Trophoblast cell (in vitro differentiated cells and primary cell): ENCODE measurements at regions not wholly inside any gene's neighbourhood (a gene's known extent, or its start where the extent isn't known, plus 50 kb on each side); places are given as distances from the start of the nearest gene placed in this dataset.

Source experiments
- DNase-seq, 2 donors: peaks; one replicate each; pipeline ENCODE4 v3.0.0-alpha.2; 2016
- H2AFZ ChIP-seq: 2 replicates; pipeline ENCODE4 v1.6.1; 2013; ENCODE audit warnings: low read length, moderate library complexity, mild to moderate bottlenecking; ENCODE audit not compliant: insufficient read depth, poor library complexity
- H2AK5ac ChIP-seq: 2 replicates; pipeline ENCODE4 v1.6.1; 2013; ENCODE audit warnings: mild to moderate bottlenecking, low read length
- H2BK120ac ChIP-seq: 2 replicates; pipeline ENCODE4 v1.6.1; 2013; ENCODE audit warnings: low read length, mild to moderate bottlenecking, moderate library complexity; ENCODE audit not compliant: insufficient read depth, poor library complexity
- H2BK12ac ChIP-seq: 2 replicates; pipeline ENCODE4 v1.6.1; 2013; ENCODE audit warnings: mild to moderate bottlenecking, low read length, moderate library complexity
- H2BK5ac ChIP-seq: 2 replicates; pipeline ENCODE4 v1.6.1; 2013; ENCODE audit warnings: low read length, low read depth, moderate library complexity, mild to moderate bottlenecking; ENCODE audit not compliant: poor library complexity
- H3K14ac ChIP-seq: 2 replicates; pipeline ENCODE4 v1.6.1; 2013; ENCODE audit warnings: mild to moderate bottlenecking, low read length
- H3K18ac ChIP-seq: 2 replicates; pipeline ENCODE4 v1.6.1; 2013; ENCODE audit warnings: mild to moderate bottlenecking, low read length
- H3K23ac ChIP-seq: 2 replicates; pipeline ENCODE4 v1.6.1; 2013; ENCODE audit warnings: low read length
- H3K27ac ChIP-seq: 2 replicates; pipeline ENCODE4 v1.5.1; 2013; ENCODE audit warnings: low read depth, mild to moderate bottlenecking, inconsistent platforms, low read length, moderate library complexity
- H3K27me3 ChIP-seq: 2 replicates; pipeline ENCODE4 v1.6.1; 2013; ENCODE audit warnings: inconsistent platforms, mild to moderate bottlenecking, low read length, moderate library complexity; ENCODE audit not compliant: insufficient read depth
- H3K36me3 ChIP-seq, 2 experiments: 1 replicate in 1 of 2; 2 replicates in 1 of 2; pipeline ENCODE4 v1.6.1; 2013; ENCODE audit warnings: low read length in 2 of 2, mild to moderate bottlenecking in 2 of 2, moderate library complexity in 1 of 2; ENCODE audit not compliant: insufficient read depth in 2 of 2, control insufficient read depth in 1 of 2
- H3K4ac ChIP-seq: 2 replicates; pipeline ENCODE4 v1.6.1; 2013; ENCODE audit warnings: low read depth, mild to moderate bottlenecking, low read length, moderate library complexity
- H3K4me1 ChIP-seq, 2 experiments: 1 replicate in 1 of 2; 2 replicates in 1 of 2; pipeline ENCODE4 v1.6.1; 2013; ENCODE audit warnings: low read length in 2 of 2, mild to moderate bottlenecking in 2 of 2, moderate library complexity in 1 of 2; ENCODE audit not compliant: insufficient read depth in 2 of 2, control insufficient read depth in 1 of 2
- H3K4me2 ChIP-seq: 2 replicates; pipeline ENCODE4 v1.6.1; 2013; ENCODE audit warnings: inconsistent platforms, mild to moderate bottlenecking, low read length, moderate library complexity
- H3K4me3 ChIP-seq: 2 replicates; pipeline ENCODE4 v1.5.1; 2013; ENCODE audit warnings: mild to moderate bottlenecking, low read depth, low read length, inconsistent platforms
- H3K79me1 ChIP-seq: one replicate; pipeline ENCODE4 v1.6.1; 2013; ENCODE audit warnings: low read length
- H3K79me2 ChIP-seq: 2 replicates; pipeline ENCODE4 v1.6.1; 2013; ENCODE audit warnings: low read length, mild to moderate bottlenecking; ENCODE audit not compliant: control insufficient read depth, insufficient read depth, poor library complexity
- H3K9ac ChIP-seq: 2 replicates; pipeline ENCODE4 v1.6.1; 2013; ENCODE audit warnings: mild to moderate bottlenecking, low read length
- H3K9me3 ChIP-seq: 2 replicates; pipeline ENCODE4 v1.6.1; 2013; ENCODE audit warnings: low read depth, mild to moderate bottlenecking, control low read depth, inconsistent platforms, low read length; ENCODE audit not compliant: insufficient read depth
- H4K12ac ChIP-seq: 2 replicates; pipeline ENCODE4 v1.6.1; 2013; ENCODE audit warnings: low read depth, mild to moderate bottlenecking, low read length, moderate library complexity
- H4K8ac ChIP-seq: 2 replicates; pipeline ENCODE4 v1.6.1; 2013; ENCODE audit warnings: low read depth, mild to moderate bottlenecking, low read length, moderate library complexity
- H4K91ac ChIP-seq: one replicate; pipeline ENCODE4 v1.6.1; 2013; ENCODE audit warnings: low read depth, mild to moderate bottlenecking, low read length, moderate library complexity
- WGBS: extraction: QIAGEN DNeasy Blood & Tissue Kit; methylation state at CpG from one replicate; pipeline ENCODE4 v1.1.7; 2013; ENCODE audit warnings: missing lambda C conversion rate; ENCODE audit not compliant: insufficient read length, insufficient coverage; ENCODE audit errors: extremely low coverage; 5-methylcytosine and 5-hydroxymethylcytosine counted together

GRCh38 chr4:84179409-84179808, 319.7 kb downstream of the NKX6-1 start:
- no peaks in the 10 kb centered on the region for H3K4me1 ChIP-seq
- no peaks in the 10 kb centered on the region for H3K79me1 ChIP-seq
- no peak overlapping the region for H4K8ac ChIP-seq
- H3K79me2 ChIP-seq: no peaks in the 10 kb centered on the region
- no peak for DNase-seq
- H3K36me3 ChIP-seq: no peaks in the 10 kb centered on the region
- H2BK12ac ChIP-seq: no peak overlapping the region
- no peaks in the 10 kb centered on the region for H3K27me3 ChIP-seq
- no peak overlapping the region for H3K27ac ChIP-seq
- no peak overlapping the region for H3K14ac ChIP-seq
- H3K9ac ChIP-seq: no peak overlapping the region
- H2BK5ac ChIP-seq: no peak overlapping the region
- H3K23ac ChIP-seq: no peak overlapping the region
- H3K4ac ChIP-seq: no peak overlapping the region
- H3K4me3 ChIP-seq: no peak overlapping the region
- H4K12ac ChIP-seq: no peak overlapping the region
- no peak overlapping the region for H2AK5ac ChIP-seq
- H2BK120ac ChIP-seq: no peak overlapping the region
- H3K9me3 ChIP-seq: no peaks in the 10 kb centered on the region
- WGBS: no CpG with 5 or more reads among the region's 2 CpGs
- no peak overlapping the region for H3K4me2 ChIP-seq
- no peak overlapping the region for H3K18ac ChIP-seq
- no peak overlapping the region for H2AFZ ChIP-seq
- no peak overlapping the region for H4K91ac ChIP-seq

- Histone ChIP-seq H2AK5ac (no peak overlapping the region), H3K27ac (no peak overlapping the region), H2AFZ (no peak overlapping the region), H3K14ac (no peak overlapping the region), H3K4me2 (no peak overlapping the region), H3K4me3 (no peak overlapping the region), H3K4me1 (no peaks in the 10 kb centered on the region), H4K12ac (no peak overlapping the region), H3K79me2 (no peaks in the 10 kb centered on the region), H3K4ac (no peak overlapping the region), H3K36me3 (no peaks in the 10 kb centered on the region), H2BK12ac (no peak overlapping the region), H4K8ac (no peak overlapping the region), H2BK5ac (no peak overlapping the region), H3K9me3 (no peaks in the 10 kb centered on the region), H3K27me3 (no peaks in the 10 kb centered on the region), H3K18ac (no peak overlapping the region), H4K91ac (no peak overlapping the region), H3K9ac (no peak overlapping the region), H3K23ac (no peak overlapping the region), H2BK120ac (no peak overlapping the region), H3K79me1 (no peaks in the 10 kb centered on the region)
- peak in 1 of 2 donors; percentile 23 for DNase-seq
- no CpG with 5 or more reads among the region's 5 CpGs for WGBS
These were observed 321.1 kb downstream of the NKX6-1 start for GRCh38 chr4:84177831-84178542.

- no peak overlapping the region for H3K4me3 ChIP-seq
- no peaks in the 10 kb centered on the region for H3K36me3 ChIP-seq
- no peak for DNase-seq
- H2BK120ac ChIP-seq: no peak overlapping the region
- WGBS: no CpG with 5 or more reads among the region's 1 CpG
- no peak overlapping the region for H3K14ac ChIP-seq
- no peak overlapping the region for H3K4ac ChIP-seq
- H3K23ac ChIP-seq: no peak overlapping the region
- H3K9ac ChIP-seq: no peak overlapping the region
- no peaks in the 10 kb centered on the region for H3K9me3 ChIP-seq
- no peak overlapping the region for H2BK5ac ChIP-seq
- H4K12ac ChIP-seq: no peak overlapping the region
- H3K4me1 ChIP-seq: no peaks in the 10 kb centered on the region
- no peak overlapping the region for H4K91ac ChIP-seq
- H4K8ac ChIP-seq: no peak overlapping the region
- H3K27me3 ChIP-seq: no peaks in the 10 kb centered on the region
- H2AK5ac ChIP-seq: no peak overlapping the region
- no peak overlapping the region for H3K18ac ChIP-seq
- H3K27ac ChIP-seq: no peak overlapping the region
- H3K4me2 ChIP-seq: no peak overlapping the region
- H2BK12ac ChIP-seq: no peak overlapping the region
- no peaks in the 10 kb centered on the region for H3K79me2 ChIP-seq
- no peak overlapping the region for H2AFZ ChIP-seq
- no peaks in the 10 kb centered on the region for H3K79me1 ChIP-seq
These were observed 323.1 kb downstream of the NKX6-1 start for GRCh38 chr4:84176016-84176415.

- H3K23ac ChIP-seq: no peak overlapping the region
- WGBS: no CpG with 5 or more reads among the region's 1 CpG
- no peaks in the 10 kb centered on the region for H3K4me1 ChIP-seq
- H3K4ac ChIP-seq: no peak overlapping the region
- no peaks in the 10 kb centered on the region for H3K79me1 ChIP-seq
- H2BK5ac ChIP-seq: no peak overlapping the region
- no peak overlapping the region for H4K8ac ChIP-seq
- no peak overlapping the region for H2BK12ac ChIP-seq
- no peaks in the 10 kb centered on the region for H3K79me2 ChIP-seq
- H2AFZ ChIP-seq: no peak overlapping the region
- H3K27me3 ChIP-seq: no peaks in the 10 kb centered on the region
- DNase-seq: no peak
- no peak overlapping the region for H3K14ac ChIP-seq
- no peak overlapping the region for H3K9ac ChIP-seq
- no peaks in the 10 kb centered on the region for H3K36me3 ChIP-seq
- H3K27ac ChIP-seq: no peak overlapping the region
- no peak overlapping the region for H4K91ac ChIP-seq
- H4K12ac ChIP-seq: no peak overlapping the region
- H3K4me3 ChIP-seq: no peak overlapping the region
- H2AK5ac ChIP-seq: no peak overlapping the region
- H3K4me2 ChIP-seq: no peak overlapping the region
- H2BK120ac ChIP-seq: no peak overlapping the region
- no peak overlapping the region for H3K18ac ChIP-seq
- no peaks in the 10 kb centered on the region for H3K9me3 ChIP-seq
These were observed 327.2 kb downstream of the NKX6-1 start for GRCh38 chr4:84171871-84172270.
